K562 (cell line): ENCODE measurements at regions not wholly inside any gene's neighbourhood (a gene's known extent, or its start where the extent isn't known, plus 50 kb on each side); places are given as distances from the start of the nearest gene placed in this dataset.

Experiments used
- ATAC-seq: fragments of 200-7000 bp; cut with Tn5 transposase; 3 replicates; pipeline ENCODE4 v1.9.1; 2020; ENCODE audit warnings: moderate library complexity
- BruUV-seq: library from RNA; stranded (reverse); fragments of 400-500 nt; replicated peaks from 2 replicates; lab custom pipeline; 2021; lab: Mats Ljungman, UMichigan
- CTCF ChIA-PET: fragments of 300-600 bp; formaldehyde crosslinking; extraction: SDS; loops from one replicate; lab custom pipeline; 2021; ENCODE audit warnings: low intra/inter-chr PET ratio; lab: Yijun Ruan, JAX
- POLR2A ChIA-PET: fragments of 300-600, 350-650 bp; sonication (Branson Sonifier 250); formaldehyde crosslinking; extraction: SDS; loops from one replicate; lab custom pipeline; 2021; ENCODE audit warnings: antibody characterized with exemption, inconsistent platforms; lab: Yijun Ruan, JAX
- DNase-seq, 4 experiments: peaks; one replicate each; pipeline versions ENCODE4 v3.0.0 to v3.0.0-alpha.2; 2011 to 2018; ENCODE audit warnings: low spot score in 3 of 4, mixed read lengths in 3 of 4; ENCODE audit errors: extremely low read depth in 1 of 4
- FAIRE-seq: peaks from 2 replicates; lab custom pipeline; 2011; peaks lifted over from hg19 to GRCh38; lab: Jason Lieb, UNC
- H2AFZ ChIP-seq: 2 replicates; pipeline ENCODE4 v1.6.0; 2011; ENCODE audit warnings: low read depth, low read length, control low read depth, inconsistent platforms
- H3K27ac ChIP-seq: fragments of 200-600 bp; 3 replicates; pipeline ENCODE4 v1.8.0; 2011; ENCODE audit warnings: low read depth, mild to moderate bottlenecking, control low read depth, inconsistent platforms, low read length, moderate library complexity, mixed read lengths; ENCODE audit errors: extremely low read depth
- H3K27me3 ChIP-seq, 2 experiments: fragments of 300-600 bp in 1 of 2; 2 replicates in 1 of 2; 3 replicates in 1 of 2; pipeline versions ENCODE4 v1.6.0 to v1.8.0; 2011; ENCODE audit warnings: inconsistent platforms in 2 of 2, low read length in 2 of 2, mild to moderate bottlenecking in 1 of 2, mixed read lengths in 1 of 2, moderate library complexity in 1 of 2; ENCODE audit not compliant: control insufficient read depth in 2 of 2, insufficient read depth in 2 of 2
- H3K36me3 ChIP-seq: fragments of 300-600 bp; 3 replicates; pipeline ENCODE4 v1.8.0; 2011; ENCODE audit warnings: mild to moderate bottlenecking, low read length, inconsistent platforms; ENCODE audit not compliant: control insufficient read depth, insufficient read depth
- H3K4me1 ChIP-seq, 2 experiments: fragments of 200-600 bp in 1 of 2; replicated peaks in 1 of 2; 2 replicates in 1 of 2; 3 replicates in 1 of 2; pipeline versions ENCODE4 v1.5.1 to v1.8.0; 2011; ENCODE audit warnings: inconsistent platforms in 2 of 2, low read length in 2 of 2, mild to moderate bottlenecking in 1 of 2, mixed read lengths in 1 of 2, moderate library complexity in 1 of 2; ENCODE audit not compliant: control insufficient read depth in 2 of 2, insufficient read depth in 2 of 2
- H3K4me2 ChIP-seq: 2 replicates; pipeline ENCODE4 v1.6.1; 2011; ENCODE audit warnings: low read length, control low read depth, inconsistent platforms, mixed read lengths; ENCODE audit not compliant: insufficient read depth
- H3K4me3 ChIP-seq: fragments of 200-600 bp; sonication (generic), shearing (Covaris generic); 2 replicates; pipeline ENCODE4 v1.5.1; 2016; ENCODE audit warnings: control low read depth, inconsistent platforms
- H3K79me2 ChIP-seq: fragments of 200-600 bp; 3 replicates; pipeline ENCODE4 v1.8.0; 2011; ENCODE audit warnings: low read length, inconsistent platforms; ENCODE audit not compliant: control insufficient read depth, insufficient read depth
- H3K9ac ChIP-seq, 2 experiments: 2 replicates each; pipeline versions ENCODE4 v1.6.0 to v1.6.1; 2011; ENCODE audit warnings: low read depth in 2 of 2, low read length in 2 of 2, control low read depth in 1 of 2, inconsistent platforms in 1 of 2, mild to moderate bottlenecking in 1 of 2, mixed read lengths in 1 of 2; ENCODE audit not compliant: insufficient read depth in 1 of 2
- H3K9me1 ChIP-seq: one replicate; pipeline ENCODE4 v1.6.0; 2011; ENCODE audit warnings: inconsistent platforms, mild to moderate bottlenecking, low read length, moderate library complexity; ENCODE audit not compliant: control insufficient read depth, insufficient read depth
- H3K9me3 ChIP-seq: replicated peaks from 2 replicates; pipeline ENCODE4 v1.5.1; 2011; ENCODE audit warnings: low read depth, low read length, inconsistent platforms; ENCODE audit not compliant: control insufficient read depth, insufficient read depth
- H4K20me1 ChIP-seq: replicated peaks from 2 replicates; pipeline ENCODE4 v1.6.1; 2011; ENCODE audit warnings: low read length, inconsistent platforms, mixed read lengths; ENCODE audit not compliant: control insufficient read depth, insufficient read depth
- BACH1 ChIP-seq: fragments of 200-800 bp; sonication (Bioruptor generic); IDR thresholded peaks from 2 replicates; pipeline ENCODE4 v1.6.1; 2016; ENCODE audit warnings: missing genetic modification characterization, missing compliant biosample characterization
- DDX20 ChIP-seq: fragments of 450-650 bp; IDR thresholded peaks from 2 replicates; pipeline ENCODE4 v1.6.1; 2016; ENCODE audit warnings: missing genetic modification characterization, low read depth, mild to moderate bottlenecking, missing compliant biosample characterization, moderate library complexity
- MAFF ChIP-seq: IDR thresholded peaks from 2 replicates; pipeline ENCODE4 v1.6.1; 2012; ENCODE audit warnings: low read length, improper control_type of control experiment
- NFIC ChIP-seq: fragments of 450-650 bp; IDR thresholded peaks from 2 replicates; pipeline ENCODE4 v1.6.1; 2017; ENCODE audit warnings: mild to moderate bottlenecking, inconsistent platforms
- RREB1 ChIP-seq: fragments of 250-450 bp; sonication (Bioruptor Pico); IDR thresholded peaks from 2 replicates; pipeline ENCODE4 v1.4.0; 2020
- SNIP1 ChIP-seq: fragments of 450-650 bp; IDR thresholded peaks from 2 replicates; pipeline ENCODE4 v1.7.1; 2017; ENCODE audit warnings: low read depth, mild to moderate bottlenecking
- ZSCAN29 ChIP-seq: fragments of 450-650 bp; IDR thresholded peaks from 2 replicates; pipeline ENCODE4 v1.6.1; 2017
- WGBS: fragments of 100-300 bp; shearing (Covaris generic); methylation state at CpG from one replicate; pipeline ENCODE4 v1.1.6; 2016; ENCODE audit warnings: low coverage, mixed read lengths; ENCODE audit not compliant: insufficient coverage; ENCODE audit errors: missing lambda C conversion rate; 5-methylcytosine and 5-hydroxymethylcytosine counted together
- in situ Hi-C: fragments of 300-500 bp; cut with MboI; formaldehyde crosslinking; loops from 4 replicates; pipeline ENCODE4 v1.15.0; 2018; ENCODE audit warnings: inconsistent platforms, mixed read lengths
- intact Hi-C: fragments of 100-400 bp; cut with micrococcal nuclease; formaldehyde crosslinking; loops from 2 replicates; pipeline ENCODE4 v1.14.2; 2022
- TF ChIP-seq, protein P1 (sequence below), 2 experiments: fragments of 450-650 bp; IDR thresholded peaks; 2 replicates each; pipeline ENCODE4 v1.6.1; 2018; ENCODE audit warnings: mild to moderate bottlenecking in 2 of 2, low read depth in 1 of 2; ENCODE audit not compliant: partially characterized antibody in 2 of 2
- TF ChIP-seq, protein P2 (sequence below), 3 experiments: fragments of 200-800 bp in 1 of 3; fragments of 250-450 bp in 1 of 3; fragments of 450-650 bp in 1 of 3; sonication (Bioruptor Pico) in 1 of 3; sonication (Bioruptor generic) in 1 of 3; formaldehyde crosslinking in 1 of 3; IDR thresholded peaks; 2 replicates each; pipeline versions ENCODE4 v1.6.1 to v1.8.0; 2016 to 2022; ENCODE audit warnings: mild to moderate bottlenecking in 2 of 3, missing genetic modification characterization in 2 of 3, missing compliant biosample characterization in 1 of 3, moderate library complexity in 1 of 3

DNA sequence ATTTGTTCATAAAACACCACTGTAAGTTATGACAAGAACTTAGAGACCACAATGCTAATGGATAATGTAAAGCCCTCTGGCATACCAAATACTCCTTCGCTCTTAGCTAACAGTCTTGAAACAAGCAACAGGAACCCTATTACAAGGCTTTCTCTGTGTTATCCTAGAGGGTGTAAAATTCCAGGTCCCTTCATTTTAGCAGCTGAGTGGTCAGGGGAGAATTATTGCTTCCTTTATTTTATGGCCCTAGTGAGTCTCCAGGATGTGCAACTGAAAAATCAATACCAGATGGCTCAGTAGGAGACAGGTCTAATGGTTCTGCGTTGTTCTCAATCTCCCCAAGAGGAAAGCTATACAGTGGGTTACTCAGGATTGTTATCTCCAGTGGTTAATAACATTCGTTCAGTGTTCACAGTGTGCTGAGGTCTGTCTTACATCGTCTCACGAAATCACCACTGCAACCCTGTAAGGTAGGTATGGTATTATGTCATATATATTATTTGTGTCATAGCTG is 172.7 kb upstream of the CNOT2 start:
- POLR2A ChIA-PET = no interaction called here
- TF ChIP-seq RREB1 (CRISPR knock-in tag) = no peak
- TF ChIP-seq, protein P1, sequence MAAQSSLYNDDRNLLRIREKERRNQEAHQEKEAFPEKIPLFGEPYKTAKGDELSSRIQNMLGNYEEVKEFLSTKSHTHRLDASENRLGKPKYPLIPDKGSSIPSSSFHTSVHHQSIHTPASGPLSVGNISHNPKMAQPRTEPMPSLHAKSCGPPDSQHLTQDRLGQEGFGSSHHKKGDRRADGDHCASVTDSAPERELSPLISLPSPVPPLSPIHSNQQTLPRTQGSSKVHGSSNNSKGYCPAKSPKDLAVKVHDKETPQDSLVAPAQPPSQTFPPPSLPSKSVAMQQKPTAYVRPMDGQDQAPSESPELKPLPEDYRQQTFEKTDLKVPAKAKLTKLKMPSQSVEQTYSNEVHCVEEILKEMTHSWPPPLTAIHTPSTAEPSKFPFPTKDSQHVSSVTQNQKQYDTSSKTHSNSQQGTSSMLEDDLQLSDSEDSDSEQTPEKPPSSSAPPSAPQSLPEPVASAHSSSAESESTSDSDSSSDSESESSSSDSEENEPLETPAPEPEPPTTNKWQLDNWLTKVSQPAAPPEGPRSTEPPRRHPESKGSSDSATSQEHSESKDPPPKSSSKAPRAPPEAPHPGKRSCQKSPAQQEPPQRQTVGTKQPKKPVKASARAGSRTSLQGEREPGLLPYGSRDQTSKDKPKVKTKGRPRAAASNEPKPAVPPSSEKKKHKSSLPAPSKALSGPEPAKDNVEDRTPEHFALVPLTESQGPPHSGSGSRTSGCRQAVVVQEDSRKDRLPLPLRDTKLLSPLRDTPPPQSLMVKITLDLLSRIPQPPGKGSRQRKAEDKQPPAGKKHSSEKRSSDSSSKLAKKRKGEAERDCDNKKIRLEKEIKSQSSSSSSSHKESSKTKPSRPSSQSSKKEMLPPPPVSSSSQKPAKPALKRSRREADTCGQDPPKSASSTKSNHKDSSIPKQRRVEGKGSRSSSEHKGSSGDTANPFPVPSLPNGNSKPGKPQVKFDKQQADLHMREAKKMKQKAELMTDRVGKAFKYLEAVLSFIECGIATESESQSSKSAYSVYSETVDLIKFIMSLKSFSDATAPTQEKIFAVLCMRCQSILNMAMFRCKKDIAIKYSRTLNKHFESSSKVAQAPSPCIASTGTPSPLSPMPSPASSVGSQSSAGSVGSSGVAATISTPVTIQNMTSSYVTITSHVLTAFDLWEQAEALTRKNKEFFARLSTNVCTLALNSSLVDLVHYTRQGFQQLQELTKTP (IDR thresholded peaks at IDR 0.05; ENCODE audit: low read depth in 1 of 2, partially characterized antibody in 2 of 2) = no peak
- no peak for TF ChIP-seq SNIP1
- TF ChIP-seq MAFF = no peak
- TF ChIP-seq BACH1 (tag) = no peak
- no peak for TF ChIP-seq NFIC
- TF ChIP-seq, protein P2, sequence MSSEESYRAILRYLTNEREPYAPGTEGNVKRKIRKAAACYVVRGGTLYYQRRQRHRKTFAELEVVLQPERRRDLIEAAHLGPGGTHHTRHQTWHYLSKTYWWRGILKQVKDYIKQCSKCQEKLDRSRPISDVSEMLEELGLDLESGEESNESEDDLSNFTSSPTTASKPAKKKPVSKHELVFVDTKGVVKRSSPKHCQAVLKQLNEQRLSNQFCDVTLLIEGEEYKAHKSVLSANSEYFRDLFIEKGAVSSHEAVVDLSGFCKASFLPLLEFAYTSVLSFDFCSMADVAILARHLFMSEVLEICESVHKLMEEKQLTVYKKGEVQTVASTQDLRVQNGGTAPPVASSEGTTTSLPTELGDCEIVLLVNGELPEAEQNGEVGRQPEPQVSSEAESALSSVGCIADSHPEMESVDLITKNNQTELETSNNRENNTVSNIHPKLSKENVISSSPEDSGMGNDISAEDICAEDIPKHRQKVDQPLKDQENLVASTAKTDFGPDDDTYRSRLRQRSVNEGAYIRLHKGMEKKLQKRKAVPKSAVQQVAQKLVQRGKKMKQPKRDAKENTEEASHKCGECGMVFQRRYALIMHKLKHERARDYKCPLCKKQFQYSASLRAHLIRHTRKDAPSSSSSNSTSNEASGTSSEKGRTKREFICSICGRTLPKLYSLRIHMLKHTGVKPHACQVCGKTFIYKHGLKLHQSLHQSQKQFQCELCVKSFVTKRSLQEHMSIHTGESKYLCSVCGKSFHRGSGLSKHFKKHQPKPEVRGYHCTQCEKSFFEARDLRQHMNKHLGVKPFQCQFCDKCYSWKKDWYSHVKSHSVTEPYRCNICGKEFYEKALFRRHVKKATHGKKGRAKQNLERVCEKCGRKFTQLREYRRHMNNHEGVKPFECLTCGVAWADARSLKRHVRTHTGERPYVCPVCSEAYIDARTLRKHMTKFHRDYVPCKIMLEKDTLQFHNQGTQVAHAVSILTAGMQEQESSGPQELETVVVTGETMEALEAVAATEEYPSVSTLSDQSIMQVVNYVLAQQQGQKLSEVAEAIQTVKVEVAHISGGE (CRISPR knock-in tag; IDR thresholded peaks at IDR 0.05) = no peak
- no peak for TF ChIP-seq DDX20 (tag)
- TF ChIP-seq ZSCAN29 = no peak

More for the DNA sequence above, 172.7 kb upstream of the CNOT2 start:
- no peaks in the 10 kb centered on the region for H3K27me3 ChIP-seq
- H4K20me1 ChIP-seq = no peaks in the 10 kb centered on the region
- no TSS peak for BruUV-seq
- FAIRE-seq (no peak), DNase-seq (no peak), ATAC-seq (no peak)
- no peak overlapping the region for H2AFZ ChIP-seq
- no peak overlapping the region for H3K9ac ChIP-seq
- no peaks in the 10 kb centered on the region for H3K9me1 ChIP-seq
- no peaks in the 10 kb centered on the region for H3K4me1 ChIP-seq
- H3K9me3 ChIP-seq = no peaks in the 10 kb centered on the region
- H3K4me3 ChIP-seq = no peak overlapping the region
- no peak overlapping the region for H3K4me2 ChIP-seq
- 15% methylated on average over 5 of the region's 5 CpGs for WGBS
- H3K36me3 ChIP-seq = no peaks in the 10 kb centered on the region
- in situ Hi-C loops (no loop called here), intact Hi-C loops (no loop called here)
- CTCF ChIA-PET = no interaction called here
- H3K79me2 ChIP-seq = no peaks in the 10 kb centered on the region
- H3K27ac ChIP-seq = no peak overlapping the region
